Mesothelial cell of epicardium (in vitro differentiated cells): ENCODE measurements at regions not wholly inside any gene's neighbourhood (a gene's known extent, or its start where the extent isn't known, plus 50 kb on each side); places are given as distances from the start of the nearest gene placed in this dataset.
"Not testable (repeated sequence)": the region's sequence is repeated elsewhere in the genome, so short reads cannot be mapped to it uniquely, and the experiment has no call there.

Source experiments
- DNase-seq, 2 experiments: peaks; one replicate each; pipeline ENCODE4 v3.0.0; 2021; ENCODE audit warnings: low spot score in 2 of 2; ENCODE audit not compliant: unreplicated experiment in 2 of 2
- H3K27ac Mint-ChIP-seq: 2 replicates; pipeline ENCODE4 v1.8.0; 2021; ENCODE audit warnings: mixed read lengths
- H3K27me3 Mint-ChIP-seq: 2 replicates; pipeline ENCODE4 v1.8.0; 2021; ENCODE audit warnings: low read depth, mixed read lengths
- H3K36me3 Mint-ChIP-seq: 2 replicates; pipeline ENCODE4 v1.8.0; 2021; ENCODE audit warnings: mixed read lengths
- H3K4me1 Mint-ChIP-seq: 2 replicates; pipeline ENCODE4 v1.8.0; 2021; ENCODE audit warnings: mixed read lengths
- H3K4me3 Mint-ChIP-seq: 2 replicates; pipeline ENCODE4 v1.8.0; 2021; ENCODE audit warnings: mild to moderate bottlenecking, moderate library complexity, mixed read lengths
- H3K9me3 Mint-ChIP-seq: 2 replicates; pipeline ENCODE4 v1.8.0; 2021; ENCODE audit warnings: mixed read lengths
- TF ChIP-seq, protein P1 (sequence below): fragments of 200-600 bp; sonication (generic); IDR thresholded peaks from one replicate; pipeline ENCODE4 v1.5.0; 2021; ENCODE audit warnings: antibody characterized with exemption; ENCODE audit not compliant: unreplicated experiment

DNA sequence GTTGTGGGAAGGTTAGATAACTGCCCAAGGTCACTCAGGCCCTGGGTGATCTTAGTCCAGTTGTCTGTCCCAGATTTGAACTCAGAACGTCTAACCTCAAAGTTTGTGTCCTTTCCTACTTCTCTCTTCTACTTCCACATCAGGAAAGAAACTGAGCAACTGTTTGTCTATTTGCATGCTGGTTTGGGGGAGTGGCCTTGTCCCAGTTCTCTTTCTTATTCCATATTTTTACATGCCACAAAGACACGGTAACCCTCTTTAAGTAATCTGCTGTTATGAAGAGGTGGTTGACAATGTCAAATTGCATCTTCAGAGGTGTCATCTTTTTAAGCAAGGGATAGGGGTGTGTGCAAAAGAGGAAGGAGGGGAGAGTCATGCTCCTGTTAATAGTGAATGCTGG is 432.5 kb downstream of the HS3ST3B1 start:
- H3K4me1 Mint-ChIP-seq, result peaks cover 9% of the 10 kb centered on the region
- H3K27me3 Mint-ChIP-seq, result no peaks in the 10 kb centered on the region
- H3K9me3 Mint-ChIP-seq, result peaks cover 3% of the 10 kb centered on the region
- H3K27ac Mint-ChIP-seq, result no peak overlapping the region
- DNase-seq, result no peak
- no peaks in the 10 kb centered on the region for H3K36me3 Mint-ChIP-seq
- H3K4me3 Mint-ChIP-seq, result no peak overlapping the region
- TF ChIP-seq, protein P1, sequence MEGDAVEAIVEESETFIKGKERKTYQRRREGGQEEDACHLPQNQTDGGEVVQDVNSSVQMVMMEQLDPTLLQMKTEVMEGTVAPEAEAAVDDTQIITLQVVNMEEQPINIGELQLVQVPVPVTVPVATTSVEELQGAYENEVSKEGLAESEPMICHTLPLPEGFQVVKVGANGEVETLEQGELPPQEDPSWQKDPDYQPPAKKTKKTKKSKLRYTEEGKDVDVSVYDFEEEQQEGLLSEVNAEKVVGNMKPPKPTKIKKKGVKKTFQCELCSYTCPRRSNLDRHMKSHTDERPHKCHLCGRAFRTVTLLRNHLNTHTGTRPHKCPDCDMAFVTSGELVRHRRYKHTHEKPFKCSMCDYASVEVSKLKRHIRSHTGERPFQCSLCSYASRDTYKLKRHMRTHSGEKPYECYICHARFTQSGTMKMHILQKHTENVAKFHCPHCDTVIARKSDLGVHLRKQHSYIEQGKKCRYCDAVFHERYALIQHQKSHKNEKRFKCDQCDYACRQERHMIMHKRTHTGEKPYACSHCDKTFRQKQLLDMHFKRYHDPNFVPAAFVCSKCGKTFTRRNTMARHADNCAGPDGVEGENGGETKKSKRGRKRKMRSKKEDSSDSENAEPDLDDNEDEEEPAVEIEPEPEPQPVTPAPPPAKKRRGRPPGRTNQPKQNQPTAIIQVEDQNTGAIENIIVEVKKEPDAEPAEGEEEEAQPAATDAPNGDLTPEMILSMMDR, result no peak

DNA sequence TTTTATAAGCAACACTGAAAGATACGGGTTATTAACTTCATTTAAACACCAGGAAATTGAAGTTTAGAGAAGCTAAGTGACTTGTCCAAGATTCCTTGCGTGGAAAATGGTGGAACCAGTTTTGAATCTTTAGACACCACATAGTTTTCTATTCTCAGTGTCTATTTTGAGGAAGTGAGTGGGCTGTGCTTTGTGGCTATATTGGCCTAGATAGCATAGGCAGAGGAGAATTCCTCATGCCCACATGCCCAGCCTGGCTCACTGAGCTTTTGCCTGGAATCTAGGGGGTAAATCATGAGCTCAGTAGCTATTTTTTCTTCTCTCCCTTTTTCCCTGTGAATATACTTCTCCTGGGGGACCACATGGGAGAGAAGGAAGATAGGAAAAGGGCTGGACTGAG is 431.3 kb downstream of the HS3ST3B1 start:
- H3K4me3 Mint-ChIP-seq, result no peak overlapping the region
- peaks cover 13% of the 10 kb centered on the region for H3K4me1 Mint-ChIP-seq
- peaks cover 3% of the 10 kb centered on the region for H3K9me3 Mint-ChIP-seq
- DNase-seq, result no peak
- H3K36me3 Mint-ChIP-seq, result no peaks in the 10 kb centered on the region
- TF ChIP-seq, protein P1, result no peak
- H3K27ac Mint-ChIP-seq, result no peak overlapping the region
- H3K27me3 Mint-ChIP-seq, result no peaks in the 10 kb centered on the region

DNA sequence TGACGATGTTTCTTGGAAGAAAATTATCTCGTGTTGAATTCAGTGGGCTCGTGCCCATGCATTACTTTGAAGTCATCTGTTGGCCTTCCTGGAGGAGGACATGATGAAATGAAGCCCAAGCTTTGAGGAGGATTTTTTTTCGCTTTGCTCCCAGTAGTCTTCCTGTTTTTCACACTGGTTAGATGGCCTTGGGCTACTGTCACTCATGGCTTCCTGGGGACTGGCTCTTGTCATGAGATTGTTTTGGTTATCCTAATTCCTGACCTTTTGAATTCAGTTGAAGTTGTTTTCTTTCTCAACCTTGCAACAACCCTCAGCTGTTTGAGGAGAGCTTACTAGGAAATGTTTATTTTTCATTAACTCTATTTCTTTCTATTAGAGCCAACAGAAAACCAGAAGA is 430.7 kb downstream of the HS3ST3B1 start:
- Mint-ChIP-seq H3K36me3 (no peaks in the 10 kb centered on the region), H3K4me1 (peaks cover 19% of the 10 kb centered on the region), H3K27me3 (no peaks in the 10 kb centered on the region), H3K9me3 (peaks cover 3% of the 10 kb centered on the region), H3K4me3 (no peak overlapping the region), H3K27ac (no peak overlapping the region)
- DNase-seq, result no peak
- TF ChIP-seq, protein P1, result no peak

DNA sequence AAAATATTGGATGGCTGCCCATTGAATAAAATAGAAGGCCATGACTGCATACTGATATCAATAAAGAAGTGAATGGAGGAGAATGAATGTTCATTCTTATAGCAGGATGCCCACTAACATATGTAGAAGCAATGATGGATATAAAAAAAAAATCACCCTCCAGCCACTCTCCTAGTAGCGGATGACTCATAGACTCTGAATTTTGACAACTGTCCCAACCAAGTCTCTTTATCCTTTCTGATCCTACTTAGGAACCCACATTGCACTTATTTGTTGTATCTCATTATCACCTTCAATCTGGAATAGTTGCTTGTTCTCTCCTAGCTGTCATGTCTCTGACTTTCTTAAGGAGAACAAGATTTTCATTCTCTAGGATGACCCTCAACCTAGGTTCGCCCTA is 429.9 kb downstream of the HS3ST3B1 start:
- no peak overlapping the region for H3K27ac Mint-ChIP-seq
- H3K4me3 Mint-ChIP-seq, result no peak overlapping the region
- no peak for DNase-seq
- peaks cover 3% of the 10 kb centered on the region for H3K9me3 Mint-ChIP-seq
- peaks cover 26% of the 10 kb centered on the region for H3K4me1 Mint-ChIP-seq
- TF ChIP-seq, protein P1, result no peak
- H3K27me3 Mint-ChIP-seq, result no peaks in the 10 kb centered on the region
- H3K36me3 Mint-ChIP-seq, result no peaks in the 10 kb centered on the region

DNA sequence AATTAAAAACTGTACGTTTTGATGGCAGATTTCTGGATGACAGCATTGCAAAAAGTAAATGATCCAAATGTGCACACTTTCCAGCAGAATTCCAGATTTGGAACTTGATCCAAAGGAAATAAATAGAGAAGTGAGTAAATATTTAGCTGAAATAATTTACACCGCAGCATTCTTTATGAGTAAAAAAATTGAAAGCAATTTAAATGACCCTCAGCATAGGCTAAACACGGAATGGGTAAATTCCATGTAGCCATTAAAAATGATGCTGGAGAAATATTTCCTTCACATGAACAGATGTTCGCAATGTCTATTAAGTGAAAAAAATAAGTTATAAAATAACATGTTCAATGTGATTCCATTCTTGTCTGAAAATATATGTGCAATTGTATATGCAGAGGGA is 424.8 kb downstream of the HS3ST3B1 start:
- DNase-seq, result no peak
- Mint-ChIP-seq H3K4me1 (peaks cover 33% of the 10 kb centered on the region), H3K9me3 (peaks cover 17% of the 10 kb centered on the region), H3K4me3 (no peak overlapping the region), H3K27me3 (no peaks in the 10 kb centered on the region), H3K36me3 (peaks cover 4% of the 10 kb centered on the region), H3K27ac (no peak overlapping the region)
- TF ChIP-seq, protein P1, result no peak

DNA sequence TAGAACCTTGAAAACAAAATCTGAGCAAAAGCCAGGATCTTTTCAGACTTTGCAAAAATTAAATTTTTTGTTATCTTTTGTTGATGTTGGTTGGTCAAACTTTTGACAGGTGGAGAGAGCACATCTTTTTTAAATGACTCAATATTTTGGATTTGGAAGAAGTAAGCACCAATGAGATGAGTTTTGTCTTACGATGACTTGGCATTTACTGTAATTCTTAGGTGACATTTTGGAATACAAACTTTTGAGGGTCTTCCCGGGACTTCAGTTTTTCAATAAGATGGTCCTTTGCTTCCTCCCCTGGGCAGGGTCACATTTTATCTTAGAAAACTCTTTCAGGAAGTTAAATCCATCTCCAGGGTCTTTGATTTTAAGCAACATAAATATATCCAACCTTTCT is 423.9 kb downstream of the HS3ST3B1 start:
- no peak overlapping the region for H3K27ac Mint-ChIP-seq
- peaks cover 4% of the 10 kb centered on the region for H3K36me3 Mint-ChIP-seq
- DNase-seq, result no peak
- H3K27me3 Mint-ChIP-seq, result no peaks in the 10 kb centered on the region
- H3K9me3 Mint-ChIP-seq, result peaks cover 17% of the 10 kb centered on the region
- H3K4me1 Mint-ChIP-seq, result peaks cover 33% of the 10 kb centered on the region
- no peak overlapping the region for H3K4me3 Mint-ChIP-seq
- TF ChIP-seq, protein P1, result no peak

DNA sequence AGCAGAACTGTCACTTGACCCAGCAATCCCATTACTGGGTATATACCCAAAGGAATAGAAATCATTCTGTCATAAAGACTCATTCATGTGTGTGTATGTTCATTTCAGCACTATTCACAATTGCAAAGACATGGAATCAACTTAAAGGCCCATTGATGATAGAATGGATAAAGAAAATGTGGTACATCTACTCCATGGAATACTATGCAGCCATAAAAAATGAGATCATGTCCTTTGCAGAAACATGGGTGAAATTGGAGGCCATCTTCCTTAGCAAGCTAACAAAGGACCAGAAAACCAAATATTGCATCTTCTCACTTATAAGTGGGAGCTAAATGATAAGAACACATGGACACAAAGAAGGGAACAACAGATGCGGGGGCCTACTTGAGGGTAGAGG is 422.5 kb downstream of the HS3ST3B1 start:
- H3K36me3 Mint-ChIP-seq, DNase-seq, H3K27me3 Mint-ChIP-seq, H3K4me3 Mint-ChIP-seq, H3K27ac Mint-ChIP-seq: not testable (repeated sequence)
- H3K9me3 Mint-ChIP-seq, result peaks cover 14% of the 10 kb centered on the region
- H3K4me1 Mint-ChIP-seq, result peaks cover 32% of the 10 kb centered on the region
